Body of pancreas (tissue), 4 donors: ENCODE measurements at regions not wholly inside any gene's neighbourhood (a gene's known extent, or its start where the extent isn't known, plus 50 kb on each side); places are given as distances from the start of the nearest gene placed in this dataset.

ENCODE experiments used
- ATAC-seq: fragments of 150-250 bp; one replicate; pipeline ENCODE4 v1.9.1; 2016
- DNase-seq, 4 donors: peaks; one replicate each; pipeline ENCODE4 v3.0.0-alpha.2; 2019
- H3K27ac ChIP-seq, 4 donors: fragments of 200-600 bp; sonication (generic); 1 replicate in 3 of 4; 2 replicates in 1 of 4; pipeline versions ENCODE4 v1.5.1 to v1.6.1; 2016 to 2019; ENCODE audit warnings: mild to moderate bottlenecking in 1 of 4, mixed read lengths in 1 of 4, moderate library complexity in 1 of 4
- H3K27me3 ChIP-seq, 2 donors: fragments of 200-600 bp; sonication (generic); one replicate each; pipeline ENCODE4 v1.6.0; 2016; ENCODE audit warnings: mild to moderate bottlenecking in 1 of 2
- H3K36me3 ChIP-seq, 2 donors: fragments of 200-600 bp; sonication (generic); replicated peaks in 1 of 2; 2 replicates each; pipeline ENCODE4 v1.5.1; 2016; ENCODE audit warnings: low read depth in 2 of 2; ENCODE audit not compliant: insufficient read depth in 1 of 2
- H3K4me1 ChIP-seq: fragments of 200-600 bp; sonication (generic); one replicate; pipeline ENCODE4 v1.6.0; 2016
- H3K4me3 ChIP-seq, 2 donors: fragments of 200-600 bp; sonication (generic); 1 replicate in 1 of 2; 2 replicates in 1 of 2; pipeline ENCODE4 v1.5.1; 2016 to 2019
- H3K9me3 ChIP-seq, 3 donors: fragments of 200-600 bp; sonication (generic); 1 replicate in 2 of 3; 2 replicates in 1 of 3; pipeline ENCODE4 v1.5.1; 2016
- POLR2A ChIP-seq, 3 donors: fragments of 450-650 bp; IDR thresholded peaks; one replicate each; pipeline ENCODE4 v1.6.1; 2016; ENCODE audit warnings: antibody characterized with exemption in 3 of 3, mild to moderate bottlenecking in 2 of 3
- WGBS, 2 donors: methylation state at CpG; one replicate each; pipeline ENCODE4 v1.1.5; 2017; 5-methylcytosine and 5-hydroxymethylcytosine counted together
- intact Hi-C: fragments of 100-400 bp; cut with DNase I; formaldehyde crosslinking; loops from one replicate; pipeline ENCODE4 v1.15.1; 2023
- TF ChIP-seq, protein P1 (sequence below), 7 experiments: fragments of 450-650 bp in 4 of 7; fragments of 200-600 bp in 3 of 7; sonication (generic) in 3 of 7; IDR thresholded peaks; one replicate each; pipeline ENCODE4 v1.5.1; 2016 to 2019; ENCODE audit warnings: antibody characterized with exemption in 7 of 7

DNA sequence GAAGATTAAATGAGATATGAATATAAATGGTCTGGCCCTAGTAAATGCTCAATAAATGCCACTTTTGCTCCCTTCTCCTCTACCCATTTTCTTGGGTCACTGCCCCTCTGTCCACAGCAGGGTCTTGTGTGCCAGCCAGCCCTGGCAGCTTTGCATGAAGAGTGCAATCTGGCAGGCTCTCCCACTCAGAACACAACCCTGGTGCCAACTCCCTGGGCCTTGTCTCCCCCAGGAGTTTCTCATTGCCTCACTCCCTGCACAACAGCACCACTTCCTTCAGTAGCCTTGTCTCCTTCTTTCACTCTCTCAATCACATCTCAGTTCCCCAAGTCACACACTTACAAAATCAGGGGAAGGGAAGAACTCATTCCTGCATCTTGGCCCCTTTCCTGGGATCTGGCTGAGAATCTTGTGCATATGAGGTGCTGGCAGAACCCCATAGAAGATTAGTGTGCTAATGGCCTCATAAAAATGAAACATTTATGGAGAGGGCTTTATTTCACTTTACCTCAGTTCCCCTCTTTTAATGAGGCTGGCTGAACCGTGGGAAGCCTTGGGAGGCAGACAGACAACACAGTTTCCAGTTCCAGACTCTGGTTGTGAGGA, 445.9 kb upstream of the PROK2 start:
- no peaks in the 10 kb centered on the region for H3K36me3 ChIP-seq
- no peak overlapping the region for H3K4me3 ChIP-seq
- intact Hi-C loops, result no loop called here
- DNase-seq, result no peak
- 67 to 80% methylated on average over 1 of the region's 1 CpG for WGBS, 2 donors
- ATAC-seq, result no peak
- H3K27ac ChIP-seq, result no peak overlapping the region
- peaks cover 10% of the 10 kb centered on the region for H3K4me1 ChIP-seq
- H3K9me3 ChIP-seq, result no peaks in the 10 kb centered on the region
- TF ChIP-seq, protein P1, sequence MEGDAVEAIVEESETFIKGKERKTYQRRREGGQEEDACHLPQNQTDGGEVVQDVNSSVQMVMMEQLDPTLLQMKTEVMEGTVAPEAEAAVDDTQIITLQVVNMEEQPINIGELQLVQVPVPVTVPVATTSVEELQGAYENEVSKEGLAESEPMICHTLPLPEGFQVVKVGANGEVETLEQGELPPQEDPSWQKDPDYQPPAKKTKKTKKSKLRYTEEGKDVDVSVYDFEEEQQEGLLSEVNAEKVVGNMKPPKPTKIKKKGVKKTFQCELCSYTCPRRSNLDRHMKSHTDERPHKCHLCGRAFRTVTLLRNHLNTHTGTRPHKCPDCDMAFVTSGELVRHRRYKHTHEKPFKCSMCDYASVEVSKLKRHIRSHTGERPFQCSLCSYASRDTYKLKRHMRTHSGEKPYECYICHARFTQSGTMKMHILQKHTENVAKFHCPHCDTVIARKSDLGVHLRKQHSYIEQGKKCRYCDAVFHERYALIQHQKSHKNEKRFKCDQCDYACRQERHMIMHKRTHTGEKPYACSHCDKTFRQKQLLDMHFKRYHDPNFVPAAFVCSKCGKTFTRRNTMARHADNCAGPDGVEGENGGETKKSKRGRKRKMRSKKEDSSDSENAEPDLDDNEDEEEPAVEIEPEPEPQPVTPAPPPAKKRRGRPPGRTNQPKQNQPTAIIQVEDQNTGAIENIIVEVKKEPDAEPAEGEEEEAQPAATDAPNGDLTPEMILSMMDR (IDR thresholded peaks at IDR 0.05), result no peak
- no peak for TF ChIP-seq POLR2A (IDR thresholded peaks at IDR 0.05)
- H3K27me3 ChIP-seq, result no peaks in the 10 kb centered on the region

DNA sequence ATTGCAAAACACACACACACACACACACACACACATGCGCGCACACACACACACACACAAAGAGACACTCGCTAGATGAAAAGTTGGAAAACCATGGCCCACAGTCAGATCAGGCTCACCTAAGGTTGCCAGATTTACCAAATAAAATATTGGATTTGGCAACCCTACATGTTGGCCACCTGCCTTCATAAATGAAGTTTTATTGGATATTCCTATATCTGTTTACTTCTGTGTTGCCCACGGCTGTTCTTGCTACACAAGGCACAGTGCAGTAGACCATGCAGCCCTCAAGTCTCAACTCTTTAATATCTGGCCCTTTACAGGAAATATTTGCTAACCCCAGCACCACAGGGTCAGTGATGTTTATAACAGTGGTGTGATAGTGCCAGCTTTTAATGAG, 445.0 kb upstream of the PROK2 start:
- ATAC-seq, result peak; percentile 66
- Histone ChIP-seq H3K4me3 (no peak overlapping the region), H3K27ac (no peak overlapping the region), H3K9me3 (no peaks in the 10 kb centered on the region), H3K4me1 (peaks cover 10% of the 10 kb centered on the region), H3K27me3 (no peaks in the 10 kb centered on the region), H3K36me3 (no peaks in the 10 kb centered on the region)
- 38 to 57% methylated on average over 4 of the region's 4 CpGs for WGBS, 2 donors
- intact Hi-C loops, result no loop called here
- TF ChIP-seq, protein P1 (IDR thresholded peaks at IDR 0.05), result no peak
- no peak for TF ChIP-seq POLR2A (IDR thresholded peaks at IDR 0.05)
- DNase-seq, result peak; percentile 15 to 40 (median 30)

DNA sequence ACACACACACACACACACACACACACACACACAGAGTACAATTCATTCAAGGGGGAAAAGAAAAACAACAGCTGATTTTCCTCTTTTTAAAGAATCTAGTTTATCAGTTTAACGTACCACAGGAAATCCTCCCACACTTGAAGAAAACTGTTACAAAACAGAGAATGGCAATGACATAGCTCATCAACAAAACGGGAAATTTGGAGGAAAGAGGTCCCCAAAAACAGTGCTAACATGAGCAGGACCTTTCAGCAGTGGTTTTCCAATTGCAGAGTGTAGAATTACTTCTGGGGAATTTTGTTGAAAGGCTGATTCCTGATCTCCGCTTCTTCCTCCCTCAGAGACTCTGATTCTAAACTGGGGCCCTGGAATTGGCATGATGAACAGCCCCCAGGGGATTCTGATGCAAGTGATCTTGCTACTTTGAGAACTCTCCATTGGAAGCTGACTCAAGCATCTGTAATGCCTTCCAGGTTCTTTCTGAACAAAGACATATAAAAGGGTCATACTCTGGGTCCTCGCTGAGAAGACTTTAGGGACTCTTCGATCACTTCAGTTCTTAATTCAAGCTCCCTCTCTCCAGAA, 442.6 kb upstream of the PROK2 start:
- Histone ChIP-seq H3K27ac (no peak overlapping the region), H3K4me3 (no peak overlapping the region), H3K27me3 (no peaks in the 10 kb centered on the region), H3K9me3 (no peaks in the 10 kb centered on the region), H3K36me3 (no peaks in the 10 kb centered on the region), H3K4me1 (peaks cover 5% of the 10 kb centered on the region)
- DNase-seq (no peak), ATAC-seq (no peak)
- intact Hi-C loops, result no loop called here
- WGBS, 2 donors, result 47 to 75% methylated on average over 5 of the region's 5 CpGs
- TF ChIP-seq, protein P1 (IDR thresholded peaks at IDR 0.05), result no peak
- no peak for TF ChIP-seq POLR2A (IDR thresholded peaks at IDR 0.05)

DNA sequence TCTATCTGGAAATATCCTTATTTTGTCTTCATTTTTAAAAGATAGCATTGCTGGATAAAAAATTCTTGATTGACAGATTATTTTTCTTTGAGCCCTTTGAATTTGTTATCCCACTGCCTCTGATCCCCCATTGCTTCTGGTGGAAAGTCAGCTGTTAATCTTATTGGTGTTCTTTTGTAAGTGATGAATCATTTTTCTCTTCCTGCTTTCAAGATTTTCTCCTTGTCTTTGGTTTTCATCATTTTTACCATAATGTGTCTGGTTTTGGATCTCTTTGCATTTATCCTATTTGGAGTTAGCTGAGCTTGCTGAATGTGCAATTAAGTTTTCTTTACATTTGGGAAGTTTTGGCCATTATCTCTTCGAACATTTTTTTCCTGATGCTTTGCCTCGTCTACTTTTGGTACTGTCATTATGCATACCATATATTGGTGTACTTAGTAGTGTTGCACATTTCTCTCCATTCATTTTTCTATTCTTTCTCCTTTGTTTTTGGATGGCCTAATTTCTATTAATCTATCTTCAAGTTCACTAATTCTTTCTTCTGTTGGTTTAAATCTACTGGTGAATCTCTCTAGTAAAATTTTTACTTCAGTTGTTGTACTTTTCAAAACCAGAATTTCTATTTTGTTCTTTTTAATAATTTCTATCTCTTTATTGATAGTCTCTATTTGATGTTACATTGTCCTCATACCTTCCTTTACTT, 440.0 kb upstream of the PROK2 start:
- no peak overlapping the region for H3K4me3 ChIP-seq
- H3K27ac ChIP-seq, result no peak overlapping the region
- DNase-seq, result no peak
- TF ChIP-seq POLR2A (IDR thresholded peaks at IDR 0.05), result no peak
- TF ChIP-seq, protein P1 (IDR thresholded peaks at IDR 0.05), result no peak
- no peaks in the 10 kb centered on the region for H3K36me3 ChIP-seq
- no peak for ATAC-seq
- H3K4me1 ChIP-seq, result peaks cover 2% of the 10 kb centered on the region
- no peaks in the 10 kb centered on the region for H3K27me3 ChIP-seq
- no peaks in the 10 kb centered on the region for H3K9me3 ChIP-seq
- intact Hi-C loops, result no loop called here
- 88 to 92% methylated on average over 2 of the region's 2 CpGs for WGBS, 2 donors
